ENCODE measurements at regions not wholly inside any gene's neighbourhood (a gene's known extent, or its start where the extent isn't known, plus 50 kb on each side); places are given as distances from the start of the nearest gene placed in this dataset.

GRCh38 chr5:98443881-98444280, 329.6 kb upstream of the RGMB start:
- peak; percentile 39 for DNase-seq (ENCODE audit: low read depth)
- H3K4me3 ChIP-seq (ENCODE audit: low read length), result no peak overlapping the region
- TF ChIP-seq CTCF (conservative IDR thresholded peaks at IDR 0.05; ENCODE audit: low read length), result no peak

GRCh38 chr5:98453296-98453695, 320.2 kb upstream of the RGMB start:
- TF ChIP-seq CTCF (conservative IDR thresholded peaks at IDR 0.05; ENCODE audit: low read length), result no peak
- no peak for DNase-seq (ENCODE audit: low read depth)
- H3K4me3 ChIP-seq (ENCODE audit: low read length), result no peak overlapping the region

GRCh38 chr5:98454407-98454806, 319.1 kb upstream of the RGMB start:
- no peak for TF ChIP-seq CTCF (conservative IDR thresholded peaks at IDR 0.05; ENCODE audit: low read length)
- H3K4me3 ChIP-seq (ENCODE audit: low read length), result no peak overlapping the region
- DNase-seq (ENCODE audit: low read depth), result peak; percentile 74

- H3K4me3 ChIP-seq (ENCODE audit: low read length), result peak overlapping the region; percentile 44
- TF ChIP-seq CTCF (conservative IDR thresholded peaks at IDR 0.05; ENCODE audit: low read length), result peak; percentile 61
- peak; percentile 96 for DNase-seq (ENCODE audit: low read depth)
Observed at GRCh38 chr5:98454904-98455303, 318.6 kb upstream of the RGMB start.

DNA sequence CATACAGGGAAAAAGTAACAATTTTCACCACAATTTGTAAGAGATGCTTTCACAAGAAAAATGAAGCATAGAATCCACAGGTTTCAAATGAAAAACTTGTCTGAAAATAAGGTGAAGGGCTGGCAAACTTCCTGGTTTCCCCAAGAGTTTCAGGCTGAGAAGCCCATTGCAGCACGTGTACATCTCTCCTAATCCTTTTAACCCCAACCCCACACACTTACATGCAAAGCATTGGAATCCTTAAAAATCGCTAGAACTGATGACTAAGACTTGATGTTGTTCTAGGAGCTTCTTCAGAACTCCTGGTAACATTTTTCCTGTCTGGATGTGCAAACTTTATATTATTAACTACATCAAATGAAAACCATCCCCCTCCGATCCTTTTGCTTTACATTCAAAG, 317.8 kb upstream of the RGMB start:
- peak; percentile 74 for DNase-seq (ENCODE audit: low read depth)
- H3K4me3 ChIP-seq (ENCODE audit: low read length), result no peak overlapping the region
- no peak for TF ChIP-seq CTCF (conservative IDR thresholded peaks at IDR 0.05; ENCODE audit: low read length)

- no peak for TF ChIP-seq CTCF (conservative IDR thresholded peaks at IDR 0.05; ENCODE audit: low read length)
- DNase-seq (ENCODE audit: low read depth), result peak; percentile 66
- H3K4me3 ChIP-seq (ENCODE audit: low read length), result no peak overlapping the region
Observed at GRCh38 chr5:98458004-98458403, 315.5 kb upstream of the RGMB start.

DNA sequence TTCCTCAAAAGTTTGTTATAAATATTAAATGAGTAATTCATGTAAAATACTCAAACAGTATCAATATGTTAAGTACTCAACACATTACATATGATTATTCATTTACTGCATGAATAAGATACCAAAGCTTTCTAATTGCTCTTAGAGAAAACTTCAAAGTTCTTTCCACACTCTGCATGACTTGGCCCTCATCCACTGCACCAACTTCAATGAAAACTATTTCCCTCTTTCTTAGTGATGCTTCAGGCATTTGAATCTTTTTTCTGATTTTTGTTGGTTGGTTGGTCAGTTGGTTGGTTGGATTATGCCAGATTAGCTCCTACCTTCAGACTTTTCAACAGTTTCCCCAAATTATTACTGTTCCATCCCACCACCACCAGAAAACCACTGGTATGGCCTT, 314.7 kb upstream of the RGMB start:
- H3K4me3 ChIP-seq (ENCODE audit: low read length), result no peak overlapping the region
- DNase-seq (ENCODE audit: low read depth), result peak; percentile 65
- TF ChIP-seq CTCF (conservative IDR thresholded peaks at IDR 0.05; ENCODE audit: low read length), result no peak
